Astrocyte of the cerebellum (primary cell): ENCODE measurements at regions not wholly inside any gene's neighbourhood (a gene's known extent, or its start where the extent isn't known, plus 50 kb on each side); places are given as distances from the start of the nearest gene placed in this dataset.
A peak's percentile ranks its signal among the peaks of the same experiment; 100 is the strongest.

ENCODE experiments used
- DNase-seq: peaks from one replicate; pipeline ENCODE4 v3.0.0-alpha.2; 2011; ENCODE audit warnings: low read depth
- H3K4me3 ChIP-seq: 2 replicates; pipeline ENCODE4 v1.5.1; 2011; ENCODE audit warnings: mild to moderate bottlenecking, low read depth, low read length, moderate library complexity
- CTCF ChIP-seq: IDR thresholded peaks from 2 replicates; pipeline ENCODE4 v1.5.1; 2012; ENCODE audit warnings: low read length, low read depth, moderate library complexity, mild to moderate bottlenecking; ENCODE audit errors: missing control alignments
- in situ Hi-C: cut with HindIII; loops from 2 replicates; pipeline ENCODE4 v1.10.0; 2017; ENCODE audit warnings: low sequenced_read_pairs

- no peak overlapping the region for H3K4me3 ChIP-seq
- no peak for TF ChIP-seq CTCF
- DNase-seq, result no peak
- in situ Hi-C loops, result no loop called here
Measured at GRCh38 chr1:192950926-192951325, 108.2 kb downstream of the UCHL5 start.

- peak; percentile 71 for DNase-seq
- in situ Hi-C loops, result no loop called here
- TF ChIP-seq CTCF, result no peak
Measured at GRCh38 chr1:192951691-192952460, 107.3 kb downstream of the UCHL5 start.

GRCh38 chr1:192952646-192953045 is 106.5 kb downstream of the UCHL5 start:
- no peak overlapping the region for H3K4me3 ChIP-seq
- DNase-seq, result peak; percentile 22
- in situ Hi-C loops, result no loop called here
- no peak for TF ChIP-seq CTCF

More at GRCh38 chr1:192951691-192952460, 107.3 kb downstream of the UCHL5 start:
- no peak overlapping the region for H3K4me3 ChIP-seq

GRCh38 chr1:192954705-192955265 is 104.4 kb downstream of the UCHL5 start:
- in situ Hi-C loops, result no loop called here
- TF ChIP-seq CTCF, result no peak
- no peak for DNase-seq

GRCh38 chr1:192958350-192958749 is 100.8 kb downstream of the UCHL5 start:
- no peak for TF ChIP-seq CTCF
- no peak for DNase-seq
- no peak overlapping the region for H3K4me3 ChIP-seq
- in situ Hi-C loops, result no loop called here

More at GRCh38 chr1:192954705-192955265, 104.4 kb downstream of the UCHL5 start:
- H3K4me3 ChIP-seq, result no peak overlapping the region

- no peak for TF ChIP-seq CTCF
- H3K4me3 ChIP-seq, result no peak overlapping the region
- DNase-seq, result no peak
- in situ Hi-C loops, result no loop called here
Measured at GRCh38 chr1:192958871-192959270, 100.3 kb downstream of the UCHL5 start.
